SK-N-SH treated with all-trans-retinoic acid at 6 μM for 48 hours (cell line): ENCODE measurements at regions not wholly inside any gene's neighbourhood (a gene's known extent, or its start where the extent isn't known, plus 50 kb on each side); places are given as distances from the start of the nearest gene placed in this dataset.

Experiments
- ATAC-seq: fragments of 200-7000 bp; cut with Tn5 transposase; 3 replicates; pipeline ENCODE4 v1.9.1; 2020; ENCODE audit warnings: mild to moderate bottlenecking, moderate library complexity
- ARNTL ChIP-seq: fragments of 450-650 bp; formaldehyde crosslinking; IDR thresholded peaks from 2 replicates; pipeline ENCODE4 v1.5.0; 2020; ENCODE audit warnings: low read depth, mild to moderate bottlenecking, moderate library complexity, borderline replicate concordance
- CREB5 ChIP-seq: fragments of 250-450 bp; sonication (Bioruptor Pico); IDR thresholded peaks from 2 replicates; pipeline ENCODE4 v1.5.1; 2020; ENCODE audit warnings: low read depth, mild to moderate bottlenecking, moderate library complexity
- CSDC2 ChIP-seq: fragments of 250-450 bp; sonication (Bioruptor Pico); IDR thresholded peaks from 2 replicates; pipeline ENCODE4 v1.5.0; 2020; ENCODE audit warnings: mild to moderate bottlenecking, moderate library complexity
- CSRNP3 ChIP-seq: fragments of 250-450 bp; sonication (Bioruptor Pico); IDR thresholded peaks from 2 replicates; pipeline ENCODE4 v1.5.1; 2021; ENCODE audit warnings: mild to moderate bottlenecking, moderate library complexity
- GLIS3 ChIP-seq: fragments of 250-450 bp; sonication (Bioruptor Pico); IDR thresholded peaks from 2 replicates; pipeline ENCODE4 v1.5.0; 2020; ENCODE audit warnings: mild to moderate bottlenecking, moderate library complexity
- ISL1 ChIP-seq: fragments of 250-450 bp; sonication (Bioruptor Pico); IDR thresholded peaks from 2 replicates; pipeline ENCODE4 v2.1.2; 2022; ENCODE audit warnings: mild to moderate bottlenecking, moderate library complexity
- OSR1 ChIP-seq: fragments of 250-450 bp; sonication (Bioruptor Pico); IDR thresholded peaks from 2 replicates; pipeline ENCODE4 v1.8.0; 2022; ENCODE audit warnings: moderate library complexity, mild to moderate bottlenecking, inconsistent platforms
- PATZ1 ChIP-seq: fragments of 250-450 bp; sonication (Bioruptor Pico); IDR thresholded peaks from 2 replicates; pipeline ENCODE4 v1.8.0; 2020; ENCODE audit warnings: mild to moderate bottlenecking, moderate library complexity, borderline replicate concordance
- POU6F1 ChIP-seq: fragments of 250-450 bp; sonication (Bioruptor Pico); IDR thresholded peaks from 2 replicates; pipeline ENCODE4 v1.8.0; 2021; ENCODE audit warnings: low read depth, mild to moderate bottlenecking, moderate library complexity, borderline replicate concordance
- PPARA ChIP-seq: fragments of 250-450 bp; sonication (Bioruptor Pico); IDR thresholded peaks from 2 replicates; pipeline ENCODE4 v1.5.0; 2020; ENCODE audit warnings: mild to moderate bottlenecking, borderline replicate concordance
- TSHZ2 ChIP-seq: fragments of 250-450 bp; sonication (Bioruptor Pico); IDR thresholded peaks from 2 replicates; pipeline ENCODE4 v1.5.0; 2020; ENCODE audit warnings: mild to moderate bottlenecking, moderate library complexity
- ZC3H10 ChIP-seq: fragments of 250-450 bp; sonication (Bioruptor Pico); IDR thresholded peaks from 2 replicates; pipeline ENCODE4 v1.5.1; 2021; ENCODE audit warnings: mild to moderate bottlenecking, moderate library complexity
- ZFP3 ChIP-seq: fragments of 250-450 bp; sonication (Bioruptor Pico); IDR thresholded peaks from 2 replicates; pipeline ENCODE4 v1.5.0; 2020; ENCODE audit warnings: mild to moderate bottlenecking, moderate library complexity
- ZNF565 ChIP-seq: fragments of 450-650 bp; formaldehyde crosslinking; conservative IDR thresholded peaks from 2 replicates; pipeline ENCODE4 v1.5.0; 2020; ENCODE audit warnings: low read depth, mild to moderate bottlenecking, moderate library complexity
- ZNF70 ChIP-seq: fragments of 450-650 bp; formaldehyde crosslinking; IDR thresholded peaks from 2 replicates; pipeline ENCODE4 v1.5.0; 2020; ENCODE audit warnings: mild to moderate bottlenecking, moderate library complexity

GRCh38 chr14:23862513-23862912, 91.1 kb upstream of the DHRS4 start:
- TF ChIP-seq PATZ1 (CRISPR knock-in tag) (no peak), ISL1 (CRISPR knock-in tag) (no peak), ZNF70 (no peak), GLIS3 (CRISPR knock-in tag) (no peak)
- ATAC-seq, result no peak

- TF ChIP-seq PPARA (no peak), ZFP3 (CRISPR knock-in tag) (no peak), CSRNP3 (CRISPR knock-in tag) (no peak), ZNF70 (no peak), POU6F1 (CRISPR knock-in tag) (no peak), ARNTL (CRISPR knock-in tag) (no peak), OSR1 (CRISPR knock-in tag) (no peak), PATZ1 (CRISPR knock-in tag) (no peak), CREB5 (CRISPR knock-in tag) (no peak), GLIS3 (CRISPR knock-in tag) (no peak), TSHZ2 (no peak)
- no peak for ATAC-seq
Measured at GRCh38 chr14:23863836-23864235, 89.7 kb upstream of the DHRS4 start.

GRCh38 chr14:23864259-23864658, 89.3 kb upstream of the DHRS4 start:
- ATAC-seq, result no peak
- TF ChIP-seq ZNF565 (CRISPR knock-in tag), result no peak
- no peak for TF ChIP-seq ZFP3 (CRISPR knock-in tag)
- no peak for TF ChIP-seq ISL1 (CRISPR knock-in tag)
- TF ChIP-seq ZNF70, result no peak
- TF ChIP-seq ZC3H10, result no peak
- no peak for TF ChIP-seq ARNTL (CRISPR knock-in tag)
- TF ChIP-seq PATZ1 (CRISPR knock-in tag), result no peak
- TF ChIP-seq CSDC2 (CRISPR knock-in tag), result no peak
- no peak for TF ChIP-seq GLIS3 (CRISPR knock-in tag)
- no peak for TF ChIP-seq TSHZ2
- TF ChIP-seq, all 23 proteins: peak for 0
